VCaP (cell line): ENCODE measurements at regions not wholly inside any gene's neighbourhood (a gene's known extent, or its start where the extent isn't known, plus 50 kb on each side); places are given as distances from the start of the nearest gene placed in this dataset.
A peak's percentile ranks its signal among the peaks of the same experiment; 100 is the strongest.

Source experiments
- H3K27ac ChIP-seq: fragments of 450-650 bp; 2 replicates; pipeline ENCODE4 v1.5.1; 2017
- CTCF ChIP-seq: fragments of 450-650 bp; conservative IDR thresholded peaks from 2 replicates; pipeline ENCODE4 v1.5.1; 2017; ENCODE audit warnings: mild to moderate bottlenecking, moderate library complexity

GRCh38 chr15:95565690-95566089, 764.8 kb upstream of the NR2F2 start:
- no peak for TF ChIP-seq CTCF
- no peak overlapping the region for H3K27ac ChIP-seq

GRCh38 chr15:95567686-95568085, 762.8 kb upstream of the NR2F2 start:
- TF ChIP-seq CTCF, result no peak
- no peak overlapping the region for H3K27ac ChIP-seq

GRCh38 chr15:95574053-95574452, 756.4 kb upstream of the NR2F2 start:
- no peak overlapping the region for H3K27ac ChIP-seq

GRCh38 chr15:95577927-95578326, 752.6 kb upstream of the NR2F2 start:
- no peak overlapping the region for H3K27ac ChIP-seq
- TF ChIP-seq CTCF, result no peak

More at GRCh38 chr15:95574053-95574452, 756.4 kb upstream of the NR2F2 start:
- TF ChIP-seq CTCF, result no peak

GRCh38 chr15:95580121-95580520, 750.4 kb upstream of the NR2F2 start:
- peak; percentile 45 for TF ChIP-seq CTCF
- H3K27ac ChIP-seq, result no peak overlapping the region

- TF ChIP-seq CTCF, result no peak
- H3K27ac ChIP-seq, result no peak overlapping the region
These were observed 748.9 kb upstream of the NR2F2 start for GRCh38 chr15:95581595-95581994.

- no peak overlapping the region for H3K27ac ChIP-seq
- no peak for TF ChIP-seq CTCF
These were observed 746.4 kb upstream of the NR2F2 start for GRCh38 chr15:95584088-95584487.

GRCh38 chr15:95588056-95588455, 742.4 kb upstream of the NR2F2 start:
- no peak for TF ChIP-seq CTCF
- H3K27ac ChIP-seq, result no peak overlapping the region
